ENCODE measurements at regions not wholly inside any gene's neighbourhood (a gene's known extent, or its start where the extent isn't known, plus 50 kb on each side); places are given as distances from the start of the nearest gene placed in this dataset.
"Not testable (repeated sequence)": the region's sequence is repeated elsewhere in the genome, so short reads cannot be mapped to it uniquely, and the experiment has no call there.

DNA sequence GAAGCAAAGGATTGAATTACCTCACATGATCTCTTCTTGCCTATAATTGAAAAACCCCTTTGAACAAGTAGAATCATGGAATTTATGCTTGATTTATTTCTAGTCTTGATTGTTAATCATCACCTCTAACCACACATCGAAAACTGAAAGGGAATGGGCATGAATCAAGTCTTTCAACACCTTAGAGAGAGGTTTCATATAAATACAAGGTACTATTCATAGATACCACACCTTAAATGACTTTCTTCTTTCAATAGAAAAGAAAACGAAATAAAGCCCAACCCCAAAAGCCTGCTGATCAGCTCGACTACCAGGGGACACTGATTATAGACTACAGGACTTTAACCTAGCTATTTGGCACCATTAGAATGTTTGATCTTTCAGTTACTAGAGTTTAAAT lies 128.6 kb upstream of the PTPRZ1 start:
- no peak for DNase-seq

DNA sequence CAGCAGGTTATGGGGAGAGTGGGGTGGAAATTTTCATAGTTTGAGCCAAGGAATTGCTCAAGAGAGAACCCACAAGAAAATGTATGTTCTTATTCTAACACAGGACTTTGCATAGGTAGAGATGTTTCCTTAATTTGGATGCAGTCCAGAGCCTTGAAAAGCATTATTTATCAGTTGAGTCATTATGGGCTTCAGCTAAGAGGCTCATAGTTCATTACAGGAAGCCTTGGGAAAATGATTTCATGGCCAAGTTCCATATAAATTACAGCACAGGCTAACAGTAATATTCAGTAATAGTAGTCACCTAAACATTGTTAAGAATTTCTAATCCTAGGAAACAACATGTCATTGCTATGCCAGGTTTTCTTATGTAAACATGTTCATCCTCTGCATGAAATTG lies 131.1 kb upstream of the PTPRZ1 start:
- DNase-seq, result no peak

DNA sequence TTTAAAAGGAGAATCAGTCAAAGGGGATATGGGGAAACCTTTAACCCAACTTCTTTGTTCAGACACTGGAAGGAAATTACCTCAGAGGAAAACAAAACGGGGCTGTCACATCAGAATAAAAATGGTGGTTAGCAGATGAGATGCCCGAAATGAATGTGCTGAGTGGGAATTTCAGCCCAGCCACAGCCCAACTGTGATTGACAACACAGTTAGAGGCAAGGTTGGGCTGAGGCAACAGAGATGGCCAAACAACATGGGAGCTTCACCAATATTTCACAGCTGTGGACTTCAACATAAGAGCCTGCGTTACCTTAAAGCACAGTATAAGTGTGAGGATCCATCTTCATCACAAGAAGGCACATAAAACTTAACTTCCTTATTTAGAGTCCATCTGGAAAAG lies 133.5 kb upstream of the PTPRZ1 start:
- DNase-seq, result no peak

DNA sequence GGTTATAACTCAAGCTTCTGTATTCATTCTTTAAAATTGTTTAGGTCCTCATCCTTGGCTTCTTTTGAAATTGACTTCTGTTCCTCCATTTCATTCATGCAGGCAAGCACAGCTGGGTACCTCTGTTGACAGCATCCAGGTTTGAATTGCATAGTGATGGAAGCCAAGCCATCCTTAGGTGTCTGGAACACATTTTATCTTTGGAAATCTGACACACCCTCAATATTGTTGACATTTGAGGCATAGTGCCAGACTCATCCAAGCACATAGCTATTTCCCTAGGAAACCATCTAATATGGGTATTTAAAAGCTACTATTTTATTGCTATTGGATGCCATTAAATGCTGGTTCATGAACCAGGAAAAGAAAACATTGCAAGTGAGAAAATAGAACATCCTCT lies 142.1 kb upstream of the PTPRZ1 start:
- no peak for DNase-seq

DNA sequence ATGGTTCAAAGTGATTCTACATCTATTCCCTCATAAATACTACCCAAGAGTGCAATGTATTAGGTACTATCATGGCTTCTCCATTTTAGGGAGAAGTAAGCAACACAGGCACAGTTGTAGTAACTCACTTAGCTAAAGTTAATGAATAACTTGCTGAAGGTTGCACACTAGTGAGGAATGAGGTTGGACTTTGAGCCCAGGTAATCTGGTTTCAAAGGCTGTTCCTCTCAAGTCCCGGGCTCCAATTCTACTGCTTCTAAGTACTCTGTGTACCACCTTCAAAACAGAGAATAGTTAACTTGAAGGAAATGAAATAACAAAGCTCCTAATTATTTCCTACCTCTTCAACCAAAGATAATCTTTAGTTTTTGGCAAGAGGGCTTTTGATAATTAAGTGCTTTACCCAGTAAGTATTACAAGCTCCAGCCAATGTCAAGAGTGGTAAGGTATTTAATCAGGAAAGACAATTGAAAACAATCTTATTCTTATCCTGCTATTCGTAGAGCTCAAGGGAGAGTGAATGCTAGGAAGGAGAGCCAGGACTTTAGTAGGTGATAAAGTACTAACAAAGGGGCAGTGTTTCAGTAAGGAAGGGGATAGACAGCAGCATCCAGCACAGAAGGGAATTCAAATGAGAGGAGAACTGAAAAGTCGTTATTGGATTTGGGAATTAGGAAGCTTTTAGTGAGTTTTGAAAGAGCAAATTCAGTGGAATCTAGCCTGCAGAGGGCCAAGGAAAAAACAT lies 158.2 kb upstream of the PTPRZ1 start:
- DNase-seq, result no peak

DNA sequence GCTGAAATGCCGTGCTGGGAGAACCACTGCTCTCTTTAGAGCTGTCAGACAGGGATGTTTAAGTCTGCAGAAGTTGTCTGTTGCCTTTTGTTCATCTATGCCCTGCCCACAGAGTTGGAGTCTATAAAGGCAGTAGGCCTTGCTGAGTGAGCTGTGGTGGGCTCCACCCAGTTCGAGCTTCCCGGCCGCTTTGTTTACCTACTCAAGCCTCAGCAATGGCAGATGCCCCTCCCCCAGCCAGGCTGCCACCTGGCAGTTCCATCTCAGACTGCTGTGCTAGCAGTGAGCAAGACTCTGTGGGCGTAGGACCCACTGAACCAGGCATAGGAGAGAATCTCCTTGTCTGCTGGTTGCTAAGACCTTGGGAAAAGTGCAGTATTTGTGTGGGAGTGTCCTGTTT lies 160.0 kb upstream of the PTPRZ1 start:
- peak; percentile 24 for DNase-seq

DNA sequence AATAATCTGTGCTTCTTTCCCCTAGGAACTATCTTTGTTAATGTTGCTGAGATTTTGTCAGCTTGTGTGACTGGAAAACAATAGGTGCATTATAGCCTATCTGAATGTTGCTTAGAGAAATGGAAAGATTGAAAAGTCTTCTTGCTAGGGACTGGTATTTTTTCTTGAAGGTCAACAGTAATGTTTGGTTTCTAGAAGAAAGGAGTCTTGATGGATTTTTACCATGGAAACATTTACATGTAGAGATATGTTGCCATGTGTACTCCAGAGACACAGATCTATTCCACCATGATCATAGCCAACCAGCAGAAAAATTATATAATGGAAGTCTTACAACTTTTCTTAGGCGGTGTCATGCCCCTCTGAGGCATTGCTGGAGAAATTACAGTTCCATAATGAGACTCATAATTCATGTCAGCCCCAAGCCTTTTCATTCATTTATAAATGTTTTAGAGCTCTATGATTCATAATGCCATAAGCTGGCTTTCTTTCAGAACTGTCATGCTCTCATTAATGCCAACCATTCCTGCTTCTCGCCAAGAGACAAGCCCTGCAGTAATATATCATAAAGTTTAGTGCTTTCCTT lies 175.1 kb upstream of the PTPRZ1 start:
- no peak for DNase-seq

DNA sequence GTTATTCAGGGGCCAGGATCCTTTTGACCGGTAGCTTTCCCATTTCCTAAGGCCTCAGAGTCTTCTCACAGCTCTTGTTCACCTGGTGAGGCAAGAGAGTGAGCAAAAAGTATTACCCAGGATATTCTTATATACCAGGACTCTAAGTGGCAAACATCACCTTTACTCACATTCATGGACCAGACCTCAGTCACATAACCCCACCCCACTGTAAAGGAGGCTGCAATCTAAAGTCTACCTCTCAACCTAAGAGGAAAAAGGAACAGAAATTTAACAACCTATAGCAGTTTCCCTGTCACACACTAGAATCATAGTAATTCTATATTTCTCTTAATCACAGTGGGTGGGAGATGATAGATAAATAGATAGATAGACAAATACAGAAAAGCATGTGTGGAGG lies 176.0 kb upstream of the PTPRZ1 start:
- DNase-seq, result no peak

DNA sequence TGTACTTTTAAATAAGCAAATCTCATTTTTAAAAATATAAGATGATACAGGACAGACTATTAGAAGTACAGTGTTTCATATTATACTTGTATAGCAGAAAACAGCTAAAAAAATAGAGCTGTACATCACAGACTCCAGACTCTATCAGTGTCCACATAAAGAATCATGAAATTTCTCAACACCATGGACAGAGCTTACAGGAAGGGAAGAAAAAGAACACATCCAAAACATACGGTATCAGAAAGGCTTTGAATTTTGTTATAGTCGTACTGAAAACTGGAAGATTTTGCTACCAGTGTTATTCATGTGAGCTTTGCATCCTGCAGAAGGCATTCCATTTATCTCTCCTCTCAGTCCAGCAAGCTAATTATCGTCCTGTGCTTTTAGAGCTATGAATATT lies 183.2 kb upstream of the PTPRZ1 start:
- no peak for DNase-seq

DNA sequence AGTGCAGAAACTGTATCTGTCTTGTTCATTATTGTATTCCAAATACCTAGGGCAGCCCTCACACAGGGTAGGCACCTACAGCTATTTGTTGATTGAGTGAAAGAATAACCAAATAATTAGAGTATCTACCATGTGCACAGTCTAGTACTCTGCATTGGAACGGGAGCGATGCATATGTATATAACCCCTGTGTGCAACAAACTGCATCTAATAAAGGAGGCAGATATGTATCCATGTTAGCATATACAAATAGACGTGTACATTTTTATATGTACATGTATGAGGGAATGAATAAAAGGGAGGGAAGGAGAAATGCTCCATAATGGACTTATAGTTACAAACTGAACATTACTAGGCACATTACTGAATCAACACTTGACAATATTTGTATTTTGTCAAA lies 191.3 kb upstream of the PTPRZ1 start:
- no peak for DNase-seq

DNA sequence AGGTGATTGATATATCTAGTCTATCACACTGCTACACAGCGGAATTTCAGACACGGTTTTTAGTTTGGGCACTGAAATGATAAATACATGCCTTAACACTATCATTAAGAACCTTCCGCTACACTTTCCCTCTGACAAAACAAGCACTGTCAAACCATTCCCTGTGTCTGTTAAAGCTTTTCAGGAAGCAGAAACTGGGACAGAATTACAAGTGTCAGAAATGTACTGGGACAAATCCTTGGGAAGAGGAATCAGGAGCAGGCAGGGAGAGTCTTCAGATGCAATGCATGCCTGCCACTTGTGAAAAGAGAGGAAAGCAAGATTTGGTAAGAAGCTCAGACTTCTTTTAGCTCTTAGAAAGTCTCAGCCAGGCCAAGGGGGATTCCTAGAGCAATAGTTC lies 196.8 kb upstream of the PTPRZ1 start:
- DNase-seq, result no peak

DNA sequence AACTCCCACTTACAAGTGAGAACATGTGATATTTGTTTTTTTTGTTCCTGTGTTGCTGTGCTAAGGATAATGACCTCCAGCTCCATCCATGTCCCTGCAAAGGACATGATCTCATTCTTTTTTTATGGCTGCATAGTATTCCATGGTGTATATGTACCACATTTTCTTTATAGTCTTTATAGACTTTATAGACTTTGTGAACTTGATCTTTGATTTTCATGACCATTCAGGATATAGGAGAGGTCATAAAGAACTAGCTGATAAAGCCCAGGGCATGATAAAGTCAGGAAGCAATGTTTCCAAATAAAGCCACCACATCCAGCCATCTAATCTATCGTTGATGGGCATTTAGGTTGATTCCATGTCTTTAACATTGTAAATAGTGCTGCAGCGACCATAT lies 198.5 kb upstream of the PTPRZ1 start:
- DNase-seq, result not testable (repeated sequence)

DNA sequence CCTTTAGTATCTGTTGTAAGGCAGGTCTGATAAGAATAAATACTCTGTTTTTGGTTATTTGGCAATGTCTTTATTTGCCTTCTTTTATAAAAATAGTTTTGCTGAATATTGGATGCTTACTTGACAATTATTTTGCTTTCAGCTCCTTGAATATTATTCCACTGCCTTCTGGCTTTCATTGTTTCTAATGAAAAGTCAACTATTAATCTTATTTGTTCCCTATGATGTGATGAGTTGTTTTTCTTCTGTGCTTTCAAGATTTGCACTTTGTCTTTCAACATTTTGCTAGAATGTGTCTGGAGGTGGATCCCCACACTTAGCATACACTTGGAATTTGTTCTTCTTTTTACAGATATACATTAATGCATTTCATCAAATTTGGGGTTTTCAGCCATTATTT lies 203.8 kb upstream of the PTPRZ1 start:
- DNase-seq, result no peak

DNA sequence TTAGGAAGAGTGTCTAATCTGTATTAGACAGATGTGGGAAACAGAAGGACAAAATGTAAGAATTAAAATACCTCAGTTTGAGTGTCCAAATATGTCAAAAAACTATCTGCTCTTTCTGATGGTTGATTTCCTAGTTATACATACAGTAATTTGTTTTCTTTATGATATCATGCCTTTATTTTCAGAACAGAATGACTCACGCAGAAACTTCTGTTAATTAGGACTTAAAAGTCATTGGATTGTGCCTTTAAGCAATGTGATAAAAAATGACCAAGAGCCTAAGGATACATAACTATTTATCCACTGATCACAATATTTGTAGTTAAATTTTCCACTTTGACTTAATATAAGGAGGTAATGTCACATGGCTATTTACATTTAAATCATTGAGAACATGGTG lies 206.7 kb upstream of the PTPRZ1 start:
- no peak for DNase-seq

DNA sequence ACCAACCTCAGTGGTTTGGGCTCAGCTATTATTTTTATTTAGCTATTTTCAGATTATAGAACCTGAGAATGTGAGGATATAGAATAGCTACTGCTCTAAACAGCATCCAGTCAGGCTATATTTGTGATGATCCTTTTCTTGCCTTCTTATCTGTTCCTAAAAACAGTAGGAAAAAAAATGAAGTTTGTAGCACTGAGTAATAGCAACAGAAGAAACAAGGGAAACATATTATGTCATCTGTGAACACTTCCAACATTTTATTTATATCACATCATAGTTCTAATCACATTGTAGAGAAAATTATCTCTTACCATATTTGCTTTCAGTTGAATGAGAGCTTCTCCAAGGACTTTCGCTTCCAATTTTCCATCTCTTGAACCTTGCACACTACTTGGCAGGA lies 229.6 kb upstream of the PTPRZ1 start:
- DNase-seq, result no peak

DNA sequence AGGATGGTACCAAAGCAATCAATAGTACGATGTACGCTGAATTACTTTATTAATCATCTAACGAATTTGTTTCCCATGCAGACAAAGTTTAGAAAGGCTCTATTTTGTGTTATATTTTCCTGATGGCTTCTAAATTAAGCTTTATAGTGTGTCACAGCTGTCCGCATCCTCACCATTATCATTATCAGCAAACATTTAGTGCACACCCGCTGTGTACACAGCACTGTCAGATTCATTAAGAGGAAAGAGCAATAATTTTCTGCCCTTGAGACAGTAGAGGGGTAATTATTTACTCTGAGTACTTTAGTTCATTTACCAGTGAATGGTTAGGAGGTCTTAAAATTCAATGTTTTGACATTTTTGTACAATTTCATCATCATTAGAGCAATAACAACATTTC lies 233.3 kb upstream of the PTPRZ1 start:
- DNase-seq, result no peak

DNA sequence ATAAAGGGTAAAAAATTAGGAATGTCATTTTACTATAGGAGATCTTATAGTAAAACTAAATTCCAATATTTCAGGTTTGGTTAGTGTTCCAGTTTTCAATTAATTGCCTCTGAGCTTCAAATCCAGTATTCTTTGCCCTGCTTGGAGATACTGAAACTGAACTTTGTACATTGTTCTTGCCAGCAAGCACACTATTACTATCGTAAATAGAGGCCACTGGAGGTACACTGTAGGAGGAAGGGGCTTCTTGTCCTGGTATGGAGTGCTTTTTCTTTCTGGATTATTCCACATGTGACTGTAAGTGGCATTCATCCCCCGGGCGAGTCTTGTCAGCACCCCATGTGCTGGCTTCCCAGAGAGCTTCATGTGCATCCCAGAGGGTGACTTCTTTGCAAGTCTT lies 234.7 kb upstream of the PTPRZ1 start:
- DNase-seq, result no peak

DNA sequence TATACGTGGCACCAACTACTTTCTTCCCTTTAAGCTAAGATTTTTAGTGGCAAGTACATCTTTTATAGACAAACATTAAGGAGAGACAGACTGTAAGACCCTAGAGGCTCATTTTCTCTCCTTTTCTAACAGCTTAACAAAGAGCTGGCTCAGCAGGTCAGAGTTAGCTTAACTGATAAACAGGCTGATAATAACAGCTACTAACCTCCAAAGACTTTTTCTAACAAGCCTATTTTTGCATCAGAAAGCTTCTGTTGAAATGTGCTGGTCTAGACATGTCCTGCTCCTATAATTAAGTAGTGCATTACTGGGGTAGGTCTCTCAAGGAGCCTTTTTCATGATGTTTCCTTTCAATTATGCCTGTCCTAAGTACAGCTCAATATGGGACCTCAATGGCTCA lies 238.2 kb upstream of the FAM3C start:
- DNase-seq, result no peak

DNA sequence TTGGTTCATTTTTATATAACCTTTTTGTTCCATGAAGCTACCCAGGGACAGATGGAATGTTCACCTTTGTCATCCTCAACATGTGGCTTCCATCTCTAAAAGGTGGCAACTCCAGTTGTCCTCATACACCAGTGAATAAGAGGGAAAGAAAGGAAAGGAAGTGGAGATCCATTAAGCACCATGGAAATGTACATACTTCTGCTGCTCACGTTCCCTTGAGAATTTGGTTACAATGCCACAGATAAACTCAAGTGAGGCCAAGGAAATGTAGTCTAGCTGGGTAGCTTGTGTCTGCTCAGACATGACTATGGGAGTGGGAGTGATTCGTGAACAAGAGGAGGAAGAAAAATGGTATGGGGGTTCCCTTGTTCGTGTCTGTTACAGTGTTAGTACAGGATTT lies 237.1 kb upstream of the FAM3C start:
- no peak for DNase-seq

DNA sequence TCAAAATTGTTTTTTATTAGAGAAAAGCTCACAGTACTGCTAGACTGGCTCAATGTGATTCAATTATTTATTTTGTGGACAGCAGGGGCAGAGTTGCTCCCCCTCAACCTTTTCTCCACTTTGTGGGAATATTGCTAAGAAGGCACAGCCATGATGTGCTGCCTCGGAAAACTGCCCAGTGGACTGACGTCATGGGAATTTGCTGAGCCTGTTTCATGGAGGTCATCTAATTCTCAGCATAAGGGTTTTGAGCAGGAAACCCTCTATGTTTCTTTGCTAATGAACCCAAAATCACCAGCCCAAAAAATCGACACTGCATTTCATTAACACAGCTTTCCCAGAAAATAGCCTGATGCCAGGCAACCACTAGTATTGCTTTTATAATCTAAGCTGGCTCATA lies 228.8 kb upstream of the FAM3C start:
- no peak for DNase-seq

DNA sequence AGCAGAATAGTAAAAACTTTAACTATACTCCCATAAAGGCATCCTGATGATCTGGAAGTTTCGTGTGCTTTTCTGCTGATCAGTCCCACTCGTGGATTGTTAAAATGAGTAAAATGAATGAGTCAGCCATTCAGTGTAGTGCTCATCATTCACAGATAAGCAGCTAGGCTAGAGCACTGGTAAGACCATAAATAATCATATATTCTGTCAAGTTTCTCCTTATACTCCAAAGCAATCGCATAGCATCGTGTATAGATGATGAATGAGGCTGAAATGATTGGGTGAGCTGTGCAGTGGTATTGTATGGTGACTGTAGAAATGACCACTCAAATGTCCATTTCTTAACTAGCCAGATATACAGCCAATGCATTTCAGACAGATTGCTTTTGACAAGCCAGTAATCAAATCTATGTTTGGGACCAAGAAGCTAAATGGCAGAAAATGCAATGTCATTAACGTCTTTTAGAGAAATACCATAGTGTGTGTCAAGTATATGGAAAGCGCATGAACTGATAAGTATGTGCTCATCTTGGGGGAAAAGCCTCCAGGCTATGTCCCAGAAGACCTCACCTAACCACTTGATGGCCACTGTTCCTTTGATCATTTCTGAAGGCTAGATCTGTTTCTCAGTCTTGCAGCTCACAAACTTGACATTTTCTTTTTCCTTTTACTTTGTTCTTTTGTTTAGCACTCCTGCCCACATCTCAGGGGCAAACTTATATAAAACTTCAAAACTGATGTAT lies 227.2 kb upstream of the FAM3C start:
- no peak for DNase-seq

DNA sequence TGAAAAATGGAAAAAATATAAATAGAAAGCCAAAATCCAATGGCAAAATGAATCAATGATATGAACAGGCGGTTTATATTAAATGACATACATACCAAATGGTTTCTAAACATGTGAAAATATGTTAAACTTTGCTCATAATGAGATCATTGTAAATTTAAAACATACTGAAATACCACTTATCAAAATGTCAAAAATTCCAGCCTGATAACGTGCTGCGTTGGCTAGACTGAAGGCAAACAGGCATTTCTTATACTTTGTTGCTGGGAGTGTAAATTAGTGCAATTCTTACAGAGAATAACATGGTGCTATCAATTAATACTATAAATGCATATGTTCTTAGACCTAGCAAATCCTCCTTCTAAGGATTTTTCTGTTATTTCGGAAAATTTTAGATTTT lies 225.8 kb upstream of the FAM3C start:
- no peak for DNase-seq

DNA sequence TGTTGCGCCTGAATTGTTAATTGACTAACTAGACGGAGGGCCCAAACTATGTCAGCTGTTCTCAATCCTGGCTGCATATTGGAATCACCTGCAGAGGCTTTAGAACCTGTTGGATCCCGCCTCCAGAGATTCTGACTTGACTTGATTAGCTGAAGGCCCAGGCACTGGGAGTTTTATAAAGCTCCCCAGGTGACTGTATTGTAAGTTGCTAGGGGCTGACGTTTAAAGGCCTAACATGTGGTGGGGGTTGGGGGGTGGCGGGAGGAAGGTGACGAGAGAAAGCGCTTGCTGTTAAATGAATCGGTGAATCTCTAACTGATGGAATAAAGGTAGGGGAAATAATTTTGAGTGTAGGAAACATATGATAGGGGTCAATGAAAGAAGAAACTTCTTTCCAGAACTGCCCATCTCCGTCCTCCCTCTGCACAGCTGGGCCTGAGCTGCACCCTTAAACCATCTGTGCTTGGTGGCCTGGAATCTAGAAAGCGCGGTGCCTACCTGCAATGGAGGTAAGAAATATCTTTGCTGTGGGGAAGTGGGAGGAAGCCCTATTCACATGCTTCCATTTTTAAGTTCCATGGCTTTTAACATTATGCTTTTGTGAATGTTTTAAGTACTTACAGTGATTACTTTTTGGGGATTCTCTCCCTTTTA lies 225.0 kb upstream of the FAM3C start:
- no peak for DNase-seq

DNA sequence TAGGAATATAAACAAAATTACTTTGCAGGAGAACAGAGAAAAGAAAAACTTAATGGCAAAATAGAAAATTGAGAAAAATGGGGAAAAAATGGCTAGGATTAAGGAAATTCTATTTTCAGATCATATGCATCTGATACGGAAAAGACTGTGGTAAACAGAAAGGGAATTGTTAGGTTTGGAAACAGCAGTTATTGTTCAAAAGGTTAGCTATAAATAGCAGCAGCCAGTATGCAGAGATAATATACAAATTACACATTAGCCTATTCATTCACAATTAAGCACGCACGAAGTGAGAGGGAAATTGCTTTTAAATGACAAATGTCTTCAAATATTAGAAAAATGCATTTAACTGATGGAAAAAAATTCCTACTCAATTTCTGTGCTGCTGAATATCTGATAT lies 224.1 kb upstream of the FAM3C start:
- DNase-seq, result no peak

Measured in NCI-H510A (cell line).